HUES6 (cell line): ENCODE measurements at regions not wholly inside any gene's neighbourhood (a gene's known extent, or its start where the extent isn't known, plus 50 kb on each side); places are given as distances from the start of the nearest gene placed in this dataset.
A peak's percentile ranks its signal among the peaks of the same experiment; 100 is the strongest.

ENCODE experiments used
- H3K27ac ChIP-seq: 2 replicates; pipeline ENCODE4 v1.7.0; 2013; ENCODE audit warnings: low read depth, mild to moderate bottlenecking, low read length, inconsistent platforms
- H3K27me3 ChIP-seq: 2 replicates; pipeline ENCODE4 v1.6.1; 2013; ENCODE audit warnings: low read length; ENCODE audit not compliant: control insufficient read depth, insufficient read depth
- H3K36me3 ChIP-seq: 2 replicates; pipeline ENCODE4 v1.6.1; 2013; ENCODE audit warnings: low read length; ENCODE audit not compliant: control insufficient read depth, insufficient read depth
- H3K4me1 ChIP-seq: 2 replicates; pipeline ENCODE4 v1.6.1; 2013; ENCODE audit warnings: low read length; ENCODE audit not compliant: control insufficient read depth, insufficient read depth
- H3K4me3 ChIP-seq: 2 replicates; pipeline ENCODE4 v1.5.1; 2013; ENCODE audit warnings: low read depth, low read length
- H3K9ac ChIP-seq: one replicate; pipeline ENCODE4 v1.6.1; 2013; ENCODE audit warnings: mild to moderate bottlenecking, low read length
- H3K9me3 ChIP-seq: 2 replicates; pipeline ENCODE4 v1.6.1; 2013; ENCODE audit warnings: low read depth, low read length; ENCODE audit not compliant: control insufficient read depth, insufficient read depth

DNA sequence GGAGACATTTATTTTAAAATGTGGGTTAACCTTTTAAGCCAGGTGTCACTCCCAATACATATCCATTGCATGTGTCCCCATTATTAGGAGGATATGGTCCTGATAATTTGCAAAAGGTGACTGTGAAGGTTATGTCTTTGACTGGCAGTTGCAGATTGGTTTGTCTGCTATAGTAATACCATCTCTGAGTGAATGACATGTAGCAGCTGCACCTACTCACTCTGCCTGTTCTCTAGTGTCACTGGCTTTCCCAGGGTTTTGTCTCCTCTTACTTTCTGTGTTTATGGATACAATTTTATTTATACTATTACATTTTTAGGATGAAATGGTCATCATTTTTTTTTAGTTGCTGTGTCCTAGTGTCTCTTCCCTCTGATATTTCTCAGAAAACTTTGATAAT, 393.2 kb downstream of the C3orf38 start:
- Histone ChIP-seq H3K9ac (no peak overlapping the region), H3K36me3 (no peaks in the 10 kb centered on the region), H3K4me3 (no peak overlapping the region), H3K9me3 (peaks cover 19% of the 10 kb centered on the region), H3K27ac (no peak overlapping the region), H3K27me3 (no peaks in the 10 kb centered on the region), H3K4me1 (no peaks in the 10 kb centered on the region; the same call in 1 of the 2 replicates)

DNA sequence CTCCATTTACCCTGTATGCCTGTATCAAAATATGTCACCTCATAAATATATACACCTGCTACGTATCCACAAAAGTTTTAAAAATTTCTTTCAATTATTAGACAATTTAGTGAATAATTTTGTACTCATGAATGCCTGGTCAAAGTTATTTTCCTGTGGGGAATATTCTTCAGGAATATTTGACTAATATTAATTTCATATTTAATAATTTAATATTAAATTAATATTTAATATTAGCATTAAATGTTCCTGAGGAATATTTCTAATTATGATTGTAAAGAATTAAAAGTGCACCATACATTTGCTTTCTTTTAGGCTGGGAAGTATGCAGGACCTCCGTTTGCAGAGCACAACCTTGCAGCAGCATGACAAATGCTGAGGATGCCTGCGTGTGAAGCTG, 422.7 kb downstream of the C3orf38 start:
- Histone ChIP-seq H3K27me3 (no peaks in the 10 kb centered on the region), H3K36me3 (no peaks in the 10 kb centered on the region), H3K4me3 (no peak overlapping the region), H3K9me3 (no peaks in the 10 kb centered on the region), H3K4me1 (no peaks in the 10 kb centered on the region), H3K9ac (no peak overlapping the region), H3K27ac (no peak overlapping the region)

DNA sequence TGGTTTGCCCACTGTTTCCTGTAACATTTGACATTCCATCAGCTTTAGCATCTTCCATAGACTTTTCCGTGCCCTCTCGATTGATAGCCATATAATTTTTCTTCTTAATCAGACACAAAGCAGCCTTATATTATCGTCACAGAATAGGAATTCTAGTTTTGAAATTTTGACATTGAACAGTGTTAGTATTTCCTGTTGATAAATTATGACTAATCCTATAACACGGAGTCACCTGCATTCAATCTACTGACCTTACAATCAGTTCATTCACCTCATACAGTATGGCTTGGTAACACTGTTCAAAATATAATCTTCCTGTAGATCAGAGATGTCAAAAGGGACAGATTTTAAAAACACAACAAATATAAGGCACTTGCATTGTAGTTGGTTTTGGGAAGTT, 423.7 kb downstream of the C3orf38 start:
- no peaks in the 10 kb centered on the region for H3K27me3 ChIP-seq
- H3K9ac ChIP-seq = no peak overlapping the region
- no peak overlapping the region for H3K27ac ChIP-seq
- H3K4me3 ChIP-seq = no peak overlapping the region
- H3K36me3 ChIP-seq = no peaks in the 10 kb centered on the region
- no peaks in the 10 kb centered on the region for H3K9me3 ChIP-seq
- H3K4me1 ChIP-seq = no peaks in the 10 kb centered on the region

DNA sequence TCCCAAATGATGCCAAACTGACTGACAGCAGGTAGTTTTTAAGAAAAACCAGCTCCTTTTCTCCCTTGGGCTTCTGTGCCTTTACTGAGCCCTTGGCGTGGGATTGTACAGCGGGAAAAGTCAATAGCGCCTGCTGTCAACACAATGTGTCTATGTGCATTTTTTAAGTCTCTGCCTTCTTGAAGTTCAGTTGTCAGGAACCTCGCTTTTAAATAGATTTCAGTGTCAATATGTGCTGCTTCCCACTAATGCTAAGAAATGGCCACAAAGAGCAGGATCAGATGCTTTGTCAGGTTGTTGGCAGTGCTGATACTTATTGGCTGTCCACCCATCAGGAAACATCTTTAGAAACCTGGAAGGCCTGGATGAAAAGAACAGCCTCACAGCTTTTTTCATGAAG, 424.4 kb downstream of the C3orf38 start:
- no peaks in the 10 kb centered on the region for H3K4me1 ChIP-seq
- H3K27me3 ChIP-seq = no peaks in the 10 kb centered on the region
- no peak overlapping the region for H3K27ac ChIP-seq
- H3K9ac ChIP-seq = no peak overlapping the region
- H3K4me3 ChIP-seq = no peak overlapping the region
- H3K9me3 ChIP-seq = no peaks in the 10 kb centered on the region
- H3K36me3 ChIP-seq = no peaks in the 10 kb centered on the region

DNA sequence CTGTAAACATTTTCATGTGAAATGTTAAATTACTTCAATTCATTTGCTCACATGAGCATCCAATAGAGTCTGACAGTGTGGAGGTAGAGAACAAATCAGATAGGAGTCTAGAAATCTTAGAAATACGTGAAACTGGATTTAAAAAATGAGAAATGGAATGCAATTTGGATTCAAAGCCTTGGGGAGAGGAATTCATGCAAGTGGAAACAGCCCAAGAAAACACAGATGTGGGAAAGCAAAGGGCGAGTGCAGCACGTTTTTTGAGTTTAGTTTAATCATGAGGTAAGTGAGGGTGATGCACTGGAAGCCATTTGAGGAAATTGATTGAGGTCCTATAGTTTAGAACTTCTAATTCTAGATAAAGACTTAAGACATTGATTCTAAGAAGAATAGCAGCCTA, 434.7 kb downstream of the C3orf38 start:
- Histone ChIP-seq H3K9me3 (no peaks in the 10 kb centered on the region), H3K27ac (no peak overlapping the region), H3K9ac (no peak overlapping the region), H3K4me3 (no peak overlapping the region), H3K36me3 (no peaks in the 10 kb centered on the region), H3K27me3 (no peaks in the 10 kb centered on the region), H3K4me1 (no peaks in the 10 kb centered on the region)

DNA sequence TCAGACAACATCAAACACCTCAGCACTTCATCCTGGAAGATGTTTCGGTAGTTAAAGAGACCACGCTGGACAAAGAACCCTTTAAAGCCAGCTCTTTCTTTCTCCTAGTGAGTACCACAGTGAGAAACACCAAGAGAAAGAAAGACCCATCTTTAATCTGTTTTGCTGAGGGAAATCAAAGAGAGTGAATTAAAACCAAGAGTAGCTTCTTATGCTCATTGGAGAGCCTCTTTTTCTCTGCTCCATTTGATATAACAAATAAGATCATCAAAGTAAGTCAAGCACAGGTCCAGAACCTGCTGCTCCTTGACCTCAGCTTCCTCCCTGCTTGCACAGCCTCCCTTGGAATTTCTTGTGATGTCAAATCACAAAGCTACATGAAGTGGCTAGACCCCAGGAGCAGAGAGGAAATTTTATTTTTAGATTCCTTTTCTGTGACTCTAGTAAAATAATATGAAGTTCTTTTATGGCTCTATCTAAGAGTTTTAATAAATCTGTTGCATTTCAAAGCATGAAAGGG, 436.4 kb downstream of the C3orf38 start:
- Histone ChIP-seq H3K36me3 (no peaks in the 10 kb centered on the region), H3K9ac (no peak overlapping the region), H3K4me1 (no peaks in the 10 kb centered on the region), H3K9me3 (no peaks in the 10 kb centered on the region), H3K27me3 (no peaks in the 10 kb centered on the region), H3K4me3 (no peak overlapping the region), H3K27ac (no peak overlapping the region)

DNA sequence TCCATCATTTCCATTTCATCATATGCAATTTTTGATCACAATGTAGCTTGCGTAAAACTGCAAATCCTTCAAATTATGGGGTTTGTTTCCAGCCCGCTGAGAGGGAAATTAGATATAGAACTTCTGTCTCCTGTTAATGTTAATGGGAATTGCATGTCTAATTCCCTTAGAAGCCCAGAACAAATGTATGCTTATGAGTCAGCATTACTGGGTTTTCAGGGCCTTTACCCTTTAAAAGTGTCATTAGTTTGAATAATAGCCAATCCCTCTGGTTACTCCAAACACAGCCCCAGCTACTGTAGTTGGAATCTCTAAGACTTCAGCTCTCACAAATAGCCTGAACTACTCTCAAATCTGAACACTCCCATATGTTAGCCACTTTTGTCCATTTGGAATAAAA, 439.4 kb downstream of the C3orf38 start:
- Histone ChIP-seq H3K27ac (0 out of 2 replicates have a peak overlapping the region, but pooled peaks have one; percentile 53), H3K4me1 (no peaks in the 10 kb centered on the region), H3K9me3 (no peaks in the 10 kb centered on the region), H3K4me3 (no peak overlapping the region), H3K27me3 (no peaks in the 10 kb centered on the region), H3K9ac (no peak overlapping the region), H3K36me3 (no peaks in the 10 kb centered on the region)

DNA sequence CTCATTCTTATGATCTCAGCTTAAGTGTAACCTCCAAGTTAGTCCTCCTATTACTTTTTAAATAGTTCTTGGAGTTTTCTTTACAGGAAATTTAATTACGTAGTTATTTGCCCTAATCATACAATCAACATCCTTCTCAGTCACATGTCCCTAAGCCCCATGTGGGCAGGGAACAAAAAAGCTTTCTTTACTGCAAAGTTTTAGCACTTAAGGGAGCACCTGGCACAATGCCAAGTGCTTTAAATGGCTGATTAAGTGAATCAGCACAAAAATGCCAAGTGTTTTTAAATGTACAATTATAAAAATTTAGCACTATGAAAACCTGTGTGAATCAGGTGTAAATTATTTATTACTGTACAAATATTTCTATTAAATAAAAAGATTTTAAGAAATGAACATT, 445.3 kb downstream of the C3orf38 start:
- H3K27ac ChIP-seq = no peak overlapping the region
- no peak overlapping the region for H3K4me3 ChIP-seq
- no peak overlapping the region for H3K9ac ChIP-seq
- H3K4me1 ChIP-seq = no peaks in the 10 kb centered on the region
- 0 out of 2 replicates have a peak, but pooled peaks cover 3% of the 10 kb centered on the region for H3K9me3 ChIP-seq
- H3K36me3 ChIP-seq = no peaks in the 10 kb centered on the region
- no peaks in the 10 kb centered on the region for H3K27me3 ChIP-seq

DNA sequence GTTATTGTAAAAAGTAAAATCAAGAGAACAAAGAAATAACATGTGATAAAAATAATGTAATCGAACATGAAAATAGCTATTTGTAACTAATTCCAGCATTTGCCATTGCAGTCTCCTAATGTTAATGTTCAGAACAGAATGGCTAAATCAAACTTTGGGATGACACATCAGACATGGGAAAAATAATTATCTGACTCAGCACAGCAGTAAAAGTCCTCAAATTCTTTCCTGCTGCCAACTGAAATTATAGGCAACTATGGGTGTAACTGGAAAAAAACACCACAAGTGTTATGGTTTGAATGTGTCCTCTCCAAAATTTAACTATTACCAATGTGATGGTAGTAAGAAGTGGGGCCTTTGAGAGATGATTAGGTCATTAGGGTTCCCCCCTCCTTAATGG, 446.7 kb downstream of the C3orf38 start:
- H3K27me3 ChIP-seq = no peaks in the 10 kb centered on the region
- H3K4me1 ChIP-seq = no peaks in the 10 kb centered on the region
- H3K4me3 ChIP-seq = no peak overlapping the region
- no peak overlapping the region for H3K9ac ChIP-seq
- H3K27ac ChIP-seq = no peak overlapping the region
- 0 out of 2 replicates have a peak, but pooled peaks cover 3% of the 10 kb centered on the region for H3K9me3 ChIP-seq
- no peaks in the 10 kb centered on the region for H3K36me3 ChIP-seq

DNA sequence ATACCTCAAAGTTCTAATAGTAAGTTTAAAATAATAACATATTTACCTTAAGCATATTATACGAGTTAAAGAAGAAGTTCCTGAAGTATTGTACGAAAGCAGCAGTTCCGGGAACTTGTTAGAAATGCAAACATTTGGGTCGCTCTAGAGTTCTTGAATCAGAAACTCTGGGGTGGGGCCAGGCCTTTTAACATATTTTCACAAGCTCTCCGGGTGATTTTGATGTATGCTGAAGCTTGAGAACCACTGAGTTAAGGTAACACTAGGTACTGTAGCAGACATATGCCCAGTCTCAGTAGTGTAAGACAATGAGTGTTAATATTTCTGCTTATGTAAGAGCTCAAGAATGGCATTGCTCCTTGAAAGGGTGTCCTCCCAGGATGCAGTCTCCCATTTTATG, 461.1 kb downstream of the C3orf38 start:
- Histone ChIP-seq H3K9me3 (no peaks in the 10 kb centered on the region), H3K9ac (no peak overlapping the region), H3K4me1 (no peaks in the 10 kb centered on the region), H3K27me3 (no peaks in the 10 kb centered on the region), H3K4me3 (no peak overlapping the region), H3K27ac (no peak overlapping the region), H3K36me3 (no peaks in the 10 kb centered on the region)

DNA sequence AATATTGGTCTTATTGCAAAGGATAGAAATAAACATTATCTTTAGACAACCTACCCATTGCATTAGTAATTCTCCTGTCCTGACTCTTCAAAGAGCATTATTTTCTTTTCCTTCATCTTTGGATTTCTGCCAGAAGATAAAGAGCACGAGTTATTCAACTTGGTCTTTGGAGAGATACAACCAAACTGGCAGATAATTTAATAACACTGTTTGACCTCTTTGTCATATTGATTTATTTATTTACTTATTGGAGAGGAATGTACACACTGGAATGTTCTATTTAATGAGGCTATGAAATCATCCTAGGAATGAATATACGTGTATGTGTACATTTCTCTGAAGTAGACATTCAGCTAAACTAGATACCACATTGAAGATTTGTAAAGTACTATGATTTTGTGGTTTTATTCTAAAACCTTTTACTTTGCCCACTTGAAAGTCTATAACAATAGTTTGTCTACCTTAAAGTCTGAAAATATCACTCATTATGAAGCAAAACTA, 462.1 kb downstream of the C3orf38 start:
- H3K4me3 ChIP-seq = no peak overlapping the region

DNA sequence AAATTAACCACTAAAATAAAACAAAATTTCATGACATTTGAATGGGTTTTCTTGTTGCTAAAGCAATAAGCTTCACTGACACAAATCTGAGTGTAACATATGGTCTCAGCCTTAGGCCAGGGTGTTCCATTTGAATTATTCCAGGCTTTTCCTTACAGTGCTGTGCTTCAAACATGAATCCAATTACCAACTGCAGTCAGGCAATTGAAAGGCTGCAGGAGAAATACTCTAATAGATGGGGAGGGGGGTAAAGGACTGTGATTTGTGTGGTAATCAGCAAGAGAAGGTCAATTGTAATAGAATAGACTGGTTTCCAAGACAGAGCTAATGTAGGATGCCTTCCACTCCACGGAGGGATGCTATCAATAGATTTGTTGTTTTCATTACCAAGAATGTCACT, 466.7 kb downstream of the C3orf38 start:
- no peaks in the 10 kb centered on the region for H3K9me3 ChIP-seq
- H3K4me1 ChIP-seq = no peaks in the 10 kb centered on the region
- H3K9ac ChIP-seq = no peak overlapping the region

More for the DNA sequence above, 462.1 kb downstream of the C3orf38 start:
- no peaks in the 10 kb centered on the region for H3K9me3 ChIP-seq
- H3K27ac ChIP-seq = no peak overlapping the region
- no peaks in the 10 kb centered on the region for H3K36me3 ChIP-seq
- no peak overlapping the region for H3K9ac ChIP-seq
- H3K4me1 ChIP-seq = no peaks in the 10 kb centered on the region
- H3K27me3 ChIP-seq = no peaks in the 10 kb centered on the region

More for the DNA sequence above, 466.7 kb downstream of the C3orf38 start:
- Histone ChIP-seq H3K27ac (no peak overlapping the region), H3K27me3 (no peaks in the 10 kb centered on the region), H3K36me3 (no peaks in the 10 kb centered on the region), H3K4me3 (no peak overlapping the region)
